ENCODE measurements at regions not wholly inside any gene's neighbourhood (a gene's known extent, or its start where the extent isn't known, plus 50 kb on each side); places are given as distances from the start of the nearest gene placed in this dataset.

DNA sequence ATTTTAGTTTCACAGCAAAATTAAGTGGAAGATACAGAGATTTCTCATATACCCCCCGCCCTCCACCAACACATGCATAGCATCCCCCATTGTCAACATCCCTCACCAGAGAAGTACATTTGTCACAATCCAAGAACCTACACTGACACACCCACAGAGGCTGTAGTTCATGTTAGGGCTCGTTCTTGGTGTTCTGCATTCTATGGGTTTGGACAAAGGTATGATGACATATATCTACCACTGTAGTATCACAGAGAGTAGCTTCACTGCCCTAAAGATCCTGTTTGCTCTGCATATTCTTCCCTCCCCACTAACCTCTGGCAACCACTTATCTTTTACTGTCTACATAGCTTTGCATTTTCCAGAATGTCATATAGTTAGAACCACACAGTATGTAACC, 444.6 kb upstream of the DCN start:
- no peak for DNase-seq (ENCODE audit: low read depth in 2 of 2)

- no peak for DNase-seq (ENCODE audit: low read depth in 2 of 2)
These were observed 440.4 kb upstream of the DCN start for GRCh38 chr12:91622981-91623380.

DNA sequence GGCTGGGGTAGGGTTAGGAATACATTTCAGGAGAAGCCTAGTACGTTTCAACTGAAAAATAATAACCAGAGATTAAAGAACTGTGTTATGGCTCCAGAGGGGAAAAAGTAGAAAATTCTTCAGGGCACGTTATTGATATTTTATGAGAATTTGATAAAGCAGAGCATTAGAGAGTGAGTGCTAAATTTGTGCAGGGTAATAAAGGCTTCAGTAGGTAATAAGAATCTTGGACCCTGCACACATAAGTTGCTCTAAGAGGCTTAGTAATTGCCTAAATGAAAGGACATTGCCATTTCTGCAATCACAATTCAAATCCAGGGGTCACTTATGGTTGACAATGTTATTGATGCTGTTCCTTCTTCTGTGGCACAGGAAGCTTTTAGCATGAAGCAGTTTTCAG, 439.4 kb upstream of the DCN start:
- no peak for DNase-seq (ENCODE audit: low read depth in 2 of 2)

DNA sequence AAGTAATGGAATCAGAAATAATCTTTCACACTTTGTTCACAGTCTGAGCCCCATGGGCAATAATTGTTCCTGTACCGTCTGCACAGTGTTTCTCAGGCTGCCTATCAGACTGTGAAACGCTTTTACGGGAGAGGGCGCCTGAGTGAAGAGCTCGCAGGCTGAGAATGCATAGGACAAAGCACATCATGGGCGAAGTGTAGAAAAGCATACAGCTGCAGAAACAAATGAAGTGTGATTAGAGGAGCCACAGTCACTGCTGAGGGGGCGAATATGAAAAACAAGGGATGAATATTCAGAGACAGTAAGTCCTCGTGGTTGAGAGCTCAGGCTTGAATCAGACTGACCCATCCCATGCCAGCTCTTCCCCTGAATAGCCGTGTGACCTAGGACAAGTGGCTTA, 438.4 kb upstream of the DCN start:
- peak in 1 of 2 experiments; percentile 4 for DNase-seq (ENCODE audit: low read depth in 2 of 2)

- DNase-seq (ENCODE audit: low read depth in 2 of 2) = no peak
These were observed 437.8 kb upstream of the DCN start for GRCh38 chr12:91620422-91620821.

- no peak for DNase-seq (ENCODE audit: low read depth in 2 of 2)
These were observed 435.7 kb upstream of the DCN start for GRCh38 chr12:91618281-91618680.

GRCh38 chr12:91617818-91618217, 435.2 kb upstream of the DCN start:
- no peak for DNase-seq (ENCODE audit: low read depth in 2 of 2)

GRCh38 chr12:91616416-91616815, 433.8 kb upstream of the DCN start:
- DNase-seq (ENCODE audit: low read depth in 2 of 2) = no peak

GRCh38 chr12:91613223-91613779, 430.7 kb upstream of the DCN start:
- DNase-seq (ENCODE audit: low read depth in 2 of 2) = no peak

GRCh38 chr12:91610561-91610960, 427.9 kb upstream of the DCN start:
- no peak for DNase-seq (ENCODE audit: low read depth in 2 of 2)

GRCh38 chr12:91609283-91609682, 426.7 kb upstream of the DCN start:
- no peak for DNase-seq (ENCODE audit: low read depth in 2 of 2)

DNA sequence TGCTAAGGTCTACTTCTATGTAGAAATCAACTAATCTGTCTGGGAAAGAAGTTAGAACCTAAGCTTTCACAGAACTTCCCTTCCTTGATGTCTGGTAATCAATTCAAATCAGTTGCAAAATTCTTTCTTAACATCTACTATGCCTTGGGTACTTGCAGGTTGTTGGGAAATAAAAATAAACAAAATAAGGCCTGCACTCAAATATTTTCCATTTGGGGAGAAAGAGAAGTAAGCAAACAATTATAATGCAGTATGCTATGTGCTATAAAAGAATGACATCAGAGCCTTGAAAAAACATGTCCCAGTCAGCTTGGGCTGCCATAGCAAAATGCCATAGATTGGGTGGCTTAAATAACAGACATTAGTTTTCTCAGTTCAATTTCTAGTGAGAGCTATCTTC, 425.9 kb upstream of the DCN start:
- DNase-seq (ENCODE audit: low read depth in 2 of 2) = no peak

- DNase-seq (ENCODE audit: low read depth in 2 of 2) = no peak
These were observed 424.2 kb upstream of the DCN start for GRCh38 chr12:91606662-91607377.

- DNase-seq (ENCODE audit: low read depth in 2 of 2) = peak in 1 of 2 experiments; percentile 9
These were observed 422.3 kb upstream of the DCN start for GRCh38 chr12:91604897-91605296.

GRCh38 chr12:91603060-91603459, 420.4 kb upstream of the DCN start:
- DNase-seq (ENCODE audit: low read depth in 2 of 2) = no peak

DNA sequence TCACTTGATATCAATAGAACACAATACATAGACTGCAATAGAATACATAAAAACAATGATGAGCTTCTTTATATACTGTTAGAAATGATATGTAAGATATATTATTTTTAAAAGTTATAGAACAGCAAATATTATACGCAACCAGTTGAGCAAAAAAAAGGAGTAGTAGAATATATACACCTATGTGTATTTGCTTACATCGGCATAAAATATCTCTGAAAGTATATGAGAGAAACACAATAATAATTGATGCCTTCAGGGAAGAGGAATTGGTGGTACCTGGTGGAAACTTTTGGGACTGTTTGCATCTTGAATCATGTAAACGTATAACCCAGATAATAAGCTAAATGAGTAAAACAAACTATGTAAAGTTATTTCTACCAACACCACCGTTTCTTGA, 418.4 kb upstream of the DCN start:
- no peak for DNase-seq (ENCODE audit: low read depth in 2 of 2)

- DNase-seq (ENCODE audit: low read depth in 2 of 2) = no peak
These were observed 412.1 kb upstream of the DCN start for GRCh38 chr12:91594715-91595114.

DNA sequence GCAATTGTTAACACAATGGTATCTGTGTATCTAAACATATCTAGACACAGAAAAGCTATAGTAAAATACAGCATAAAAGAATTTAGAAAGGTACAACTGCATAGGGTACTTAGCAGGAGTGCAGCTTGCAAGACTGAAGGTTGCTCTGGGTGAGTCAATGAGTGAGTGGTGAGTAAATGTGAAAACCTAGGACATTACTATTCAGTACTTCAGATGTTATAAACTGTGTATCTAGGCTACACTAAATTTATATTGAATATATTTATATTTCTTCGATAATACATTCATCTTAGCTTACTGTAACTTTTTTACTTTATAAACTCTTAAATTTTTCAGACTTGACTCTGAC, 409.0 kb upstream of the DCN start:
- DNase-seq (ENCODE audit: low read depth in 2 of 2) = no peak

DNA sequence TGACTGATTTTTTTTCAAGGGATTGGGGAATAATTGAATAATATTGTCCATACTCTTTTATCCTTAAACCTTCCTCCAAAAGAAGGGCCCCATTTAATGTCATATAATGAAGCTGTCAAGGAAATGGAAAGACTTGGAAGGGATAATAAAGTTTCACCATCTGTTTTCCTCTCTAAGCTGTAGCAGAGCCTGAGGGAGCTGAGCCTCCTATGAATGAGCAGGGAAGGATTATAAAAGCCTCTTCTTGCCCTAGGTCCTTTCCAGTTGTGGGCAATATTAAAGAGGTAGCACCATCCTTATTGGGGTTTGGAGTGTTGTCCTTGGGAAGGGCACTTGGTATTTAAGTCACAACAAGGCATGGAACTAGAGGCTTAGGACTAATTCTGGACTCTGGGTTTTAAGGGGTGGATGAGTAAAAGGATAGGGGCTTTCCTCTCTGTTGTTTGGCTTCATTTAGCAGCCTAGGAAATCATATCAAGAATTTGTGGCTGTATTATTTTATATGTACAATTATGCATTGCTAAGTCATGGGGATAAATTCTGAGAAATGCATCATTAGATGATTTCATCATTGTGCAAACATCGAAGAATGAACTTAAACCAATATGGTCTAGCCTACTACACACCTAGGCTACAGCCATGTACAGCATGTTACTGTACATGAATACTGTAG, 408.5 kb upstream of the DCN start:
- DNase-seq (ENCODE audit: low read depth in 2 of 2) = no peak

DNA sequence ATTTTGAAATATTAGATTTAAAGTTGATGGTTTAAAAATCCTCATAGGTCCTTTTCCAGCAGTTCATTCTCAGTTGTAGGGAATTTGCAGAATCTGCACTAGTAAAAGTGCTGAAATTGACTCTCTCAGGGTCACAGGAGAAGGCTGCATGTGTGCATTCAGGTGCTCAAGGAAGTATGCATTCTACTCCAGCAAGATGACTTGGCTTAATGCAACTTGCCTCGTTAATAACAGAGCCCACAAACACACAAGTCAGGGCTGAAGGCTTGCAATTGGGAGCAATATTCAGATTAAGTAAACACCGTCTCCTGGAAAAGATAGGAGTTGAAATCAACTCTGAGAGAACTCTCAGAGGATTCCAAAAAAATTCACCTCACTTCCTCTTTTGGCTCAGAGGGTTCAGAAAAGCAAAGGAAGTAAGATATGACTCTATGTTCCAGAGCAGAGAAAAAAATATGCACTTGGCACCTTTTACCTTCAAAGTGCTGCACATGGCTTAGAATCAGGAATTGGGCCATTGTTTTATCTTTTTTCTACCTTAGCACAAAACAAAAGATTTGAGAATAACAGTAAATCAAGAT, 406.3 kb upstream of the DCN start:
- no peak for DNase-seq (ENCODE audit: low read depth in 2 of 2)

GRCh38 chr12:91586015-91586414, 403.4 kb upstream of the DCN start:
- DNase-seq (ENCODE audit: low read depth in 2 of 2) = no peak

DNA sequence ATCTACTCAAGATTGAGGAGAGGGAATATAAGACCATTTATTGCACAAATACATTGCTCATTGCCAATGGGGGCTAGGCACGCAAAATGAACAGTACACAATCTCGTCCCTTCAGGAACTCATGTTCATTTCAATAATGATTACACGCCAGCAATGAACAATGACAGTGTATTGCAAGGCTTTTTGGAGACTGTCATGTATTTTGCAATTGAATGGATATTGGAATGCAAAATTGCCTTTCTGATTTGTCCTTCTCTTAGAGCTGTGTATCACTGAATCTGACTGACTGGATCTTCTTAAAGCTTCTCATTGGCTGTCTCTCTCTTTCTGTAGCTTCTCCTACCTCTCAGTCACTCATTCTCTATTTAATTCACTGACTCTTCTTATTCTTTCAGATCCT, 400.2 kb upstream of the DCN start:
- no peak for DNase-seq (ENCODE audit: low read depth in 2 of 2)
